Liver (tissue), 3 donors: ENCODE measurements at regions not wholly inside any gene's neighbourhood (a gene's known extent, or its start where the extent isn't known, plus 50 kb on each side); places are given as distances from the start of the nearest gene placed in this dataset.

Experiments
- HNF4A ChIP-seq, 2 donors: conservative IDR thresholded peaks; 2 replicates each; pipeline ENCODE4 v1.6.1; 2016; ENCODE audit warnings: antibody characterized with exemption in 2 of 2, mild to moderate bottlenecking in 2 of 2
- RAD21 ChIP-seq, 2 donors: IDR thresholded peaks; 2 replicates each; pipeline ENCODE4 v1.6.1; 2016; ENCODE audit warnings: antibody characterized with exemption in 2 of 2, mild to moderate bottlenecking in 2 of 2
- TF ChIP-seq, protein P1 (sequence below): fragments of 150-350 bp; IDR thresholded peaks from 2 replicates; pipeline ENCODE4 v1.5.1; 2017; ENCODE audit warnings: improper control_type of control experiment, low read depth, low read length; ENCODE audit not compliant: missing input control
- donor health status: healthy.
- donor health status: healthy.

DNA sequence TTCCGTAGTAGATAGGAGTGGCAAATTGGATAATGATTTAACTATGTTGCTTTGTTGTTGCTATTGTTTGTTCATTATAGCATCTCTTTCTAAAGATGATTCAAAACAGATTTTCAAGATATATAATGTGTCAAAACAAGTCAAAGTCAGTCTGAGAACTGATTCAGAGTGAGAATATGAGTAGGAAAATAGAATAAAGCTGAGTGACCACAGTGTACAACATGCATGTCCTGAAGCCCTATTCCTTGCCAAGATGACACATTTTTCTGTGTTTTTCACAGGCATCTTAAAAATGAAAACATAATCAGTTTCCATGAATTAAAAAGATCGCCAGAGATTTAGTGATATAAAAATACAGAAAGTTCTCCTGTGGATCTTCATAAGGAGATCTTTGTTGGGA lies 57.0 kb upstream of the THRB start:
- TF ChIP-seq, protein P1, sequence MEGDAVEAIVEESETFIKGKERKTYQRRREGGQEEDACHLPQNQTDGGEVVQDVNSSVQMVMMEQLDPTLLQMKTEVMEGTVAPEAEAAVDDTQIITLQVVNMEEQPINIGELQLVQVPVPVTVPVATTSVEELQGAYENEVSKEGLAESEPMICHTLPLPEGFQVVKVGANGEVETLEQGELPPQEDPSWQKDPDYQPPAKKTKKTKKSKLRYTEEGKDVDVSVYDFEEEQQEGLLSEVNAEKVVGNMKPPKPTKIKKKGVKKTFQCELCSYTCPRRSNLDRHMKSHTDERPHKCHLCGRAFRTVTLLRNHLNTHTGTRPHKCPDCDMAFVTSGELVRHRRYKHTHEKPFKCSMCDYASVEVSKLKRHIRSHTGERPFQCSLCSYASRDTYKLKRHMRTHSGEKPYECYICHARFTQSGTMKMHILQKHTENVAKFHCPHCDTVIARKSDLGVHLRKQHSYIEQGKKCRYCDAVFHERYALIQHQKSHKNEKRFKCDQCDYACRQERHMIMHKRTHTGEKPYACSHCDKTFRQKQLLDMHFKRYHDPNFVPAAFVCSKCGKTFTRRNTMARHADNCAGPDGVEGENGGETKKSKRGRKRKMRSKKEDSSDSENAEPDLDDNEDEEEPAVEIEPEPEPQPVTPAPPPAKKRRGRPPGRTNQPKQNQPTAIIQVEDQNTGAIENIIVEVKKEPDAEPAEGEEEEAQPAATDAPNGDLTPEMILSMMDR, result no peak
- TF ChIP-seq RAD21 (IDR thresholded peaks at IDR 0.05), result no peak
- no peak for TF ChIP-seq HNF4A (conservative IDR thresholded peaks at IDR 0.05)
